ENCODE measurements at regions not wholly inside any gene's neighbourhood (a gene's known extent, or its start where the extent isn't known, plus 50 kb on each side); places are given as distances from the start of the nearest gene placed in this dataset.

DNA sequence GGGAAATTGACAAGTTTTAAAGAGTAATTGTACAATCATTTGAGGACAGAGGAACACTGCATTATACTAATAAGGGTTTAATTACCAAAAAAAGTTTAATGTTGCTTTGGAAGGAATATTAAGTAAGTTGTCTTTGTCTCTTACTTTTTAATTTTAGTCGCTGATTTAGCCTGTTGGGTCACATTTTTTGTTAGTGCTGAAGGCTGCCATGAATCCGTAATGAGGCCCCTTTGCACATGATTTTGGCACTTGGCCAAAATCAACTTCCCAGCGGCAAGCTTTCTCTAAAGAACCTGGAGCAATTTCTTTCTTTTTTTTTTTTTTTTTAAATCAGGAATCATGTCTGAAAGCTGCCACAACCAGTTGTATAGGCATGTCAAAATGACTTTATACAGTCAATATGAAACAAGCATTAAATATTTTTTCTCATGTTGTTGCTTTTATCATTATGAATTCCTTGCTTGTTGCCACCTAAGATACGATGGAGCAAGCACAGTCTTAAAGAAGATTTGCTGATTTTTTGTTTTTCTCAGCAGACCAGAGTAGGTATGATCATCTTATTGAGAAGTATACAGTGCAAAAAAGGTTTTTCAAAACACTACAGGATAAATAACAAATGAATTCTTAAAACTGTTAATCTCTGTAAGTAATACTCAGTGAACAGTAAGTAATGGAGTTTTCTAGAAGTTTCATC lies 690.4 kb downstream of the USP25 start:
- no peak for TF ChIP-seq POLR2A (IDR thresholded peaks at IDR 0.05)
- no peak for TF ChIP-seq CTCF (IDR thresholded peaks at IDR 0.05)
